ENCODE measurements at regions not wholly inside any gene's neighbourhood (a gene's known extent, or its start where the extent isn't known, plus 50 kb on each side); places are given as distances from the start of the nearest gene placed in this dataset.

GRCh38 chr1:229810140-229810539, 184.1 kb downstream of the URB2 start:
- H3K27me3 Mint-ChIP-seq (ENCODE audit: low read depth): peaks cover 5% of the 10 kb centered on the region
- no peak for DNase-seq (ENCODE audit: low spot score in 2 of 2, unreplicated experiment in 2 of 2)
- no peaks in the 10 kb centered on the region for H3K4me1 Mint-ChIP-seq
- no peak overlapping the region for H3K27ac Mint-ChIP-seq
- no peaks in the 10 kb centered on the region for H3K36me3 Mint-ChIP-seq
- H3K9me3 Mint-ChIP-seq: peaks cover 46% of the 10 kb centered on the region
- H3K4me3 Mint-ChIP-seq: no peak overlapping the region
- TF ChIP-seq CTCF (IDR thresholded peaks at IDR 0.05; ENCODE audit: unreplicated experiment): no peak

- Mint-ChIP-seq H3K9me3 (peaks cover 40% of the 10 kb centered on the region), H3K27ac (no peak overlapping the region), H3K36me3 (no peaks in the 10 kb centered on the region), H3K4me3 (no peak overlapping the region), H3K27me3 (ENCODE audit: low read depth) (peaks cover 5% of the 10 kb centered on the region), H3K4me1 (no peaks in the 10 kb centered on the region)
- no peak for DNase-seq (ENCODE audit: low spot score in 2 of 2, unreplicated experiment in 2 of 2)
- TF ChIP-seq CTCF (IDR thresholded peaks at IDR 0.05; ENCODE audit: unreplicated experiment): no peak
These were observed 184.9 kb downstream of the URB2 start for GRCh38 chr1:229810961-229811360.

GRCh38 chr1:229812148-229812547, 186.1 kb downstream of the URB2 start:
- Mint-ChIP-seq H3K27ac (no peak overlapping the region), H3K36me3 (no peaks in the 10 kb centered on the region), H3K4me1 (no peaks in the 10 kb centered on the region), H3K27me3 (ENCODE audit: low read depth) (peaks cover 5% of the 10 kb centered on the region), H3K9me3 (peaks cover 37% of the 10 kb centered on the region), H3K4me3 (no peak overlapping the region)
- DNase-seq (ENCODE audit: low spot score in 2 of 2, unreplicated experiment in 2 of 2): no peak
- no peak for TF ChIP-seq CTCF (IDR thresholded peaks at IDR 0.05; ENCODE audit: unreplicated experiment)

- H3K36me3 Mint-ChIP-seq: no peaks in the 10 kb centered on the region
- TF ChIP-seq CTCF (IDR thresholded peaks at IDR 0.05; ENCODE audit: unreplicated experiment): no peak
- DNase-seq (ENCODE audit: low spot score in 2 of 2, unreplicated experiment in 2 of 2): no peak
- no peak overlapping the region for H3K4me3 Mint-ChIP-seq
- peaks cover 5% of the 10 kb centered on the region for H3K27me3 Mint-ChIP-seq (ENCODE audit: low read depth)
- H3K27ac Mint-ChIP-seq: no peak overlapping the region
- H3K9me3 Mint-ChIP-seq: peaks cover 36% of the 10 kb centered on the region
- no peaks in the 10 kb centered on the region for H3K4me1 Mint-ChIP-seq
These were observed 186.6 kb downstream of the URB2 start for GRCh38 chr1:229812693-229813092.

GRCh38 chr1:229815076-229815475, 189.0 kb downstream of the URB2 start:
- H3K9me3 Mint-ChIP-seq: peaks cover 36% of the 10 kb centered on the region
- no peaks in the 10 kb centered on the region for H3K4me1 Mint-ChIP-seq
- H3K4me3 Mint-ChIP-seq: no peak overlapping the region
- no peak overlapping the region for H3K27ac Mint-ChIP-seq
- no peak for TF ChIP-seq CTCF (IDR thresholded peaks at IDR 0.05; ENCODE audit: unreplicated experiment)
- DNase-seq (ENCODE audit: low spot score in 2 of 2, unreplicated experiment in 2 of 2): no peak
- H3K36me3 Mint-ChIP-seq: no peaks in the 10 kb centered on the region
- peaks cover 5% of the 10 kb centered on the region for H3K27me3 Mint-ChIP-seq (ENCODE audit: low read depth)

- Mint-ChIP-seq H3K27me3 (ENCODE audit: low read depth) (peaks cover 5% of the 10 kb centered on the region), H3K9me3 (peaks cover 27% of the 10 kb centered on the region), H3K36me3 (no peaks in the 10 kb centered on the region), H3K27ac (no peak overlapping the region), H3K4me1 (no peaks in the 10 kb centered on the region), H3K4me3 (no peak overlapping the region)
- DNase-seq (ENCODE audit: low spot score in 2 of 2, unreplicated experiment in 2 of 2): no peak
- TF ChIP-seq CTCF (IDR thresholded peaks at IDR 0.05; ENCODE audit: unreplicated experiment): no peak
These were observed 189.9 kb downstream of the URB2 start for GRCh38 chr1:229815961-229816360.

All from mesothelial cell of epicardium (in vitro differentiated cells).